OCI-LY7 (cell line): ENCODE measurements at regions not wholly inside any gene's neighbourhood (a gene's known extent, or its start where the extent isn't known, plus 50 kb on each side); places are given as distances from the start of the nearest gene placed in this dataset.

Source experiments
- EZH2phosphoT487 ChIP-seq: fragments of 200-600 bp; sonication (generic); IDR thresholded peaks from 2 replicates; pipeline ENCODE4 v1.6.1; 2018; ENCODE audit warnings: low read depth, borderline replicate concordance, mild to moderate bottlenecking, mixed run types, antibody characterized with exemption, low read length, moderate library complexity, mixed read lengths
- TF ChIP-seq, protein P1 (sequence below): fragments of 200-600 bp; sonication (generic); conservative IDR thresholded peaks from 2 replicates; pipeline ENCODE4 v1.5.1; 2014; ENCODE audit warnings: mild to moderate bottlenecking, antibody characterized with exemption, low read length, moderate library complexity, mixed read lengths

DNA sequence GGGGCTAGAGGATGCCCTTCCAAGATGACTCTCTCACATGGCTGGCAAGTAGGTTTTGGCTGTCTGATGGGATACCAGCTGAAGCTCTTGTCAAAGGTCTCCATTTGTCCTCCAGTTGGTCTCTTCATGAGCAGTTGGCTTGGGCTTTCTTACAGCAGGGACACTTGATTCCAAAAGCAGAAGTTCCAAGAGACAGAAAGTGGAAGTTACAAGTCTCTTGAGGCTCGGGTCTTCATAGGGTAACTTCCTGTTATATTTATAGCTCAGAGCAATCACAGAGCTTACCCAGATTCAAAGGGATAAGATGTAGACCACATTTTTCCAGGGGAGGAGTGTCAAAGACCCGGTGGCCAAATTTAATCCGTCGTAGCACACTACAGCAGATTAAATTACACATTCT lies 440.0 kb downstream of the RFC3 start:
- TF ChIP-seq, protein P1, sequence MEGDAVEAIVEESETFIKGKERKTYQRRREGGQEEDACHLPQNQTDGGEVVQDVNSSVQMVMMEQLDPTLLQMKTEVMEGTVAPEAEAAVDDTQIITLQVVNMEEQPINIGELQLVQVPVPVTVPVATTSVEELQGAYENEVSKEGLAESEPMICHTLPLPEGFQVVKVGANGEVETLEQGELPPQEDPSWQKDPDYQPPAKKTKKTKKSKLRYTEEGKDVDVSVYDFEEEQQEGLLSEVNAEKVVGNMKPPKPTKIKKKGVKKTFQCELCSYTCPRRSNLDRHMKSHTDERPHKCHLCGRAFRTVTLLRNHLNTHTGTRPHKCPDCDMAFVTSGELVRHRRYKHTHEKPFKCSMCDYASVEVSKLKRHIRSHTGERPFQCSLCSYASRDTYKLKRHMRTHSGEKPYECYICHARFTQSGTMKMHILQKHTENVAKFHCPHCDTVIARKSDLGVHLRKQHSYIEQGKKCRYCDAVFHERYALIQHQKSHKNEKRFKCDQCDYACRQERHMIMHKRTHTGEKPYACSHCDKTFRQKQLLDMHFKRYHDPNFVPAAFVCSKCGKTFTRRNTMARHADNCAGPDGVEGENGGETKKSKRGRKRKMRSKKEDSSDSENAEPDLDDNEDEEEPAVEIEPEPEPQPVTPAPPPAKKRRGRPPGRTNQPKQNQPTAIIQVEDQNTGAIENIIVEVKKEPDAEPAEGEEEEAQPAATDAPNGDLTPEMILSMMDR, result no peak
- no peak for TF ChIP-seq EZH2phosphoT487
